22Rv1 (cell line): ENCODE measurements at regions not wholly inside any gene's neighbourhood (a gene's known extent, or its start where the extent isn't known, plus 50 kb on each side); places are given as distances from the start of the nearest gene placed in this dataset.

Experiments
- CTCF ChIP-seq: fragments of 450-650 bp; IDR thresholded peaks from 2 replicates; pipeline ENCODE4 v1.5.1; 2017; ENCODE audit warnings: mild to moderate bottlenecking
- ZFX ChIP-seq: fragments of 450-650 bp; IDR thresholded peaks from 2 replicates; pipeline ENCODE4 v1.6.1; 2017; ENCODE audit warnings: antibody characterized with exemption, borderline replicate concordance

- TF ChIP-seq CTCF (no peak), ZFX (no peak)
These were observed 142.8 kb upstream of the KCNIP4 start for GRCh38 chr4:22091352-22091717.
